ENCODE measurements at regions not wholly inside any gene's neighbourhood (a gene's known extent, or its start where the extent isn't known, plus 50 kb on each side); places are given as distances from the start of the nearest gene placed in this dataset.

DNA sequence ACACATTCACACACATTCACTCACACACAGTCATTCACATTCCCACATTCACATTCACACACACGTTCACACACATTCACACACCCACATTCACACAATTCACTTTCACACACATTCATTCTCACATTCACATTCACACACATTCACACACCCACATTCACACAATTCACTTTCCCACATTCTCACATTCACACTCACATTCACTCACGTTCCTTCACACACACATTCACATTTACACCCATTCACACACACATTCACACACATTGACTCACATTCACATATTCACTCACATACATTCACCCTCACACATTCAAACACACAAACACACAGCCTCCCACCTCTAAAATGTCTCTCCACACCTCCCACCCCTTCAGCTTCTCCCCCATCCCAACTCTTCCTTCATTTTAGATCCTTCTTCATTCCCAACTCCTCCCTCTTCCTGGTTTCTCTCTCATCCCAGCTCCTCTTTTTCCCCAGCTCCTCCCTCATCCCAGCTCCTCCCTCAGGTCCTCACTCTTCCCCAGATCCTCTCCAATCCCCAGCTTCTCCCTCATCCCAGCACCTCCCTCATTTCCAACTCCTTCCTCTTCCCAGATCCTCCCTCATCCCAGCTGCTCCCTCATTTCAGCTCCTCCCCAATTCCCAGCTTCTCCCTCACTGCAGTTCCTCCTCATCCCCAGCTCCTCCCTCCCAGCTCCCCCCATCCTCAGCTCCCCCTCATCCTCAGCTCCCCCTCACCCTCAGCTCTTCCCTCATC is 111.0 kb downstream of the FAM53A start:
- POLR2A ChIA-PET: interaction anchor here in 1 of 2 donors (0.6 to 0.7 kb wide), 2 partner anchors 216 to 563 kb away, joined by 4 to 6 read pairs; no protein-coding TSS in a partner anchor
- no peaks in the 10 kb centered on the region for H3K9me3 ChIP-seq
- Mint-ChIP-seq H3K27me3 (peaks cover 0 to 2% of the 10 kb centered on the region in 2 donors), H3K4me1 (peaks cover 0 to 7% (median 3%) of the 10 kb centered on the region in 3 donors), H3K36me3 (no peaks in the 10 kb centered on the region), H3K9me3 (no peaks in the 10 kb centered on the region), H3K27ac (no peak overlapping the region), H3K4me3 (no peak overlapping the region)
- H3K27ac ChIP-seq (ENCODE audit: low read length): no peak overlapping the region
- ATAC-seq (replicated peaks in 1 of 4): no peak
- no peak for DNase-seq
- H3K36me3 ChIP-seq (ENCODE audit: control insufficient read depth in 2 of 2, extremely low read depth in 1 of 2, insufficient read depth in 1 of 2, low read length in 1 of 2): no peaks in the 10 kb centered on the region
- H3K4me1 ChIP-seq (ENCODE audit: control insufficient read depth in 1 of 2, extremely low read depth in 1 of 2, insufficient read depth in 2 of 2, low read length in 2 of 2): peaks cover 0 to 3% of the 10 kb centered on the region in 2 experiments
- H3K27me3 ChIP-seq (replicated peaks in 1 of 2; ENCODE audit: control insufficient read depth in 2 of 2, extremely low read depth in 1 of 2, insufficient read depth in 2 of 2, low read length in 1 of 2): peaks cover 0 to 19% of the 10 kb centered on the region in 2 experiments
- CTCF ChIA-PET: no interaction called here
- 51% methylated on average over 2 of the region's 2 CpGs for WGBS (ENCODE audit: insufficient coverage)
- no peak overlapping the region for H3K4me3 ChIP-seq (ENCODE audit: control insufficient read depth in 1 of 2, extremely low read depth in 1 of 2, low read length in 1 of 2)

DNA sequence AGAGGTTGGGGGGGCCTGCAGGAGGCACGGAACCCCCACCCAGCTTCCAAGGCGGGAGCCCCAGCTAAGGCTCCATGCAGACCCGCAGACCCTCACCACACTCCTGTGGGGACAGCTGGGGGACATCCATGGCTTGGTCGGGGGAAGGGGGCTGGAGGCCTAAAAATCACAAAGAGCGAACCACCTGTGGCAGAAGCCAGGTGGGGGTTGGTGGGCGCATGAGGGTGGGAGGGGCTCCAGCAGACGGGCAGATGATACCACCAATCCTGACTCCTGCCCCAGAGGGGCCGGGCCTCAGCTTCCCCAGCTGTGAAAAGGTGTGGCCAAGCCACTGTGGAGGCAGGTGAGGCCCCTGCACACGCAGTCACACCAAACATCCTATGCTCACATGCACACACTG is 111.6 kb downstream of the FAM53A start:
- peaks cover 0 to 2% of the 10 kb centered on the region in 2 donors for H3K27me3 Mint-ChIP-seq
- ChIA-PET CTCF (no interaction called here), POLR2A (no interaction called here)
- no peaks in the 10 kb centered on the region for H3K36me3 Mint-ChIP-seq
- no peaks in the 10 kb centered on the region for H3K9me3 Mint-ChIP-seq
- DNase-seq: no peak
- peak in 1 of 4 experiments; percentile 14 for ATAC-seq (replicated peaks in 1 of 4)
- no peaks in the 10 kb centered on the region for H3K9me3 ChIP-seq
- H3K27ac ChIP-seq (ENCODE audit: low read length): no peak overlapping the region
- H3K4me1 ChIP-seq (ENCODE audit: control insufficient read depth in 1 of 2, extremely low read depth in 1 of 2, insufficient read depth in 2 of 2, low read length in 2 of 2): peaks cover 0 to 5% of the 10 kb centered on the region in 2 experiments
- H3K27me3 ChIP-seq (replicated peaks in 1 of 2; ENCODE audit: control insufficient read depth in 2 of 2, extremely low read depth in 1 of 2, insufficient read depth in 2 of 2, low read length in 1 of 2): peaks cover 0 to 25% of the 10 kb centered on the region in 2 experiments
- H3K4me3 Mint-ChIP-seq: no peak overlapping the region
- no peaks in the 10 kb centered on the region for H3K36me3 ChIP-seq (ENCODE audit: control insufficient read depth in 2 of 2, extremely low read depth in 1 of 2, insufficient read depth in 1 of 2, low read length in 1 of 2)
- H3K27ac Mint-ChIP-seq: no peak overlapping the region
- peaks cover 0 to 7% (median 3%) of the 10 kb centered on the region in 3 donors for H3K4me1 Mint-ChIP-seq
- WGBS (ENCODE audit: insufficient coverage): 90% methylated on average over 1 of the region's 9 CpGs
- no peak overlapping the region for H3K4me3 ChIP-seq (ENCODE audit: control insufficient read depth in 1 of 2, extremely low read depth in 1 of 2, low read length in 1 of 2)

DNA sequence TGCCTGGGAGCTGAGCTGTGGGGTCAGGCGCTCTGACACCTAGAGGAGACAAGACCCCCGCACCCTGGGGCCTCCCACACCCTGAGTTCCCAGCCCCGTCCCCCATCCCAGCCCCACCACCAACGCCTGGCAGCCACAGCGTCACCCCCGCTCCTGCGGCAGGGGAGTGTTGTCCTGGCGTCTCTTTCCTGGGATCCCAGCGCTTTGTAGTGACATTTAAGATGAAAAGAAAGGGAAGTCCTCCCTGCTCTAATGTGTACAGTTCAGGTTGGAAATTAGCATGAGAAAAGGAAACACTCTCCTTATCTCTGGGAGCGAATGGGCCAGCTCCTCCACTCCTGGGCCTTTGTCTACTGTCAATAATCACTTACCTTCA is 112.1 kb downstream of the FAM53A start:
- peaks cover 0 to 7% (median 3%) of the 10 kb centered on the region in 3 donors for H3K4me1 Mint-ChIP-seq
- H3K36me3 Mint-ChIP-seq: no peaks in the 10 kb centered on the region
- H3K27ac Mint-ChIP-seq: no peak overlapping the region

DNA sequence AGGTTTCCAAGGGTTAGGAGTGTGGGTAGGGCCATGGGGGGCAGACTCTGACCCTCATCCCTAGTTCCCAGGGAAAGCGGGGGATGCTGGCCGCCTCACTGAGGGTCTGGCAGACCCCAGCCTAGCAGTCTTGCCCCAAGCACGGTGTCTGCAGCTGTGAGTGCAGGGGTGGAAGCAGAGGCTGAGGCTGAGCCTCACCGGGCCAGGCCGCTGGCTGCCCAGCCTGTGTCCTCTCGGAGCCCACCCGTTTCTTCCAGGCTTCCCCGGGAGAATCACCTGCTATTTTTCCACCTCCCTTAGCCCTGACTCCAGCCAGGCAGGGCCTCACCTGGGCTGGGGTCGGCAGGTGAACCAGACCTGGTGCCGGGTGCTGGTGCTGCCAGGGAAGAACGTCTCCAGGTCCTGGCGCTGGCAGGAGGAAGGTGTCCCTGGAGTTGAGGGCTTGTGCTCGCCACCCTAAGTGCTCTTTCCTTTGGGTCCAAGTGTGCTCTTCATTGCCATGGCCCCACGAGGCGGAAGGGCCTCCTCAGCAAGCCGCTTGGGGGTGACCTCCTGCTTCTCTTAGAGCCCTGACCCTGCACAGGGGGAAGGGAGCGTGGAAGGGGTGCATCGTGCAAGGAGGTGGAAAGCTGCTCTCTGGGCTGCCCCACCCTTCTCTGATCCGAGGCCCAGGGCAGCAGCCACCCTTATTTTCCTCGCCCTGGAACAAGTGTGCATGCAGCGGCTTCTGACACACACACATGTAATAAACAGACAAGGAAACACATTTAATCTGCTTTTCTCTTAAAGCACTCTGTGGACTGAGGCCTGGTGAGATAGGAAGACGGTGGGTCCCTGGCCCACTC is 112.7 kb downstream of the FAM53A start:
- ChIA-PET CTCF (no interaction called here), POLR2A (no interaction called here)
- no peak overlapping the region for H3K27ac Mint-ChIP-seq
- H3K36me3 Mint-ChIP-seq: no peaks in the 10 kb centered on the region
- H3K9me3 Mint-ChIP-seq: no peaks in the 10 kb centered on the region
- 77% methylated on average over 20 of the region's 22 CpGs for WGBS (ENCODE audit: insufficient coverage)
- no peaks in the 10 kb centered on the region for H3K36me3 ChIP-seq (ENCODE audit: control insufficient read depth in 2 of 2, extremely low read depth in 1 of 2, insufficient read depth in 1 of 2, low read length in 1 of 2)
- H3K9me3 ChIP-seq: no peaks in the 10 kb centered on the region
- ATAC-seq (replicated peaks in 1 of 4): no peak
- DNase-seq: no peak
- H3K4me1 ChIP-seq (ENCODE audit: control insufficient read depth in 1 of 2, extremely low read depth in 1 of 2, insufficient read depth in 2 of 2, low read length in 2 of 2): peaks cover 0 to 12% of the 10 kb centered on the region in 2 experiments
- H3K4me1 Mint-ChIP-seq: peaks cover 0 to 7% (median 2%) of the 10 kb centered on the region in 3 donors
- peaks cover 0 to 34% of the 10 kb centered on the region in 2 experiments for H3K27me3 ChIP-seq (replicated peaks in 1 of 2; ENCODE audit: control insufficient read depth in 2 of 2, extremely low read depth in 1 of 2, insufficient read depth in 2 of 2, low read length in 1 of 2)
- no peak overlapping the region for H3K4me3 Mint-ChIP-seq
- H3K27me3 Mint-ChIP-seq: peaks cover 0 to 2% of the 10 kb centered on the region in 2 donors
- no peak overlapping the region for H3K27ac ChIP-seq (ENCODE audit: low read length)
- H3K4me3 ChIP-seq (ENCODE audit: control insufficient read depth in 1 of 2, extremely low read depth in 1 of 2, low read length in 1 of 2): no peak overlapping the region

More for the DNA sequence above, 112.1 kb downstream of the FAM53A start:
- peaks cover 0 to 31% of the 10 kb centered on the region in 2 experiments for H3K27me3 ChIP-seq (replicated peaks in 1 of 2; ENCODE audit: control insufficient read depth in 2 of 2, extremely low read depth in 1 of 2, insufficient read depth in 2 of 2, low read length in 1 of 2)
- H3K9me3 ChIP-seq: no peaks in the 10 kb centered on the region
- ATAC-seq (replicated peaks in 1 of 4): no peak
- POLR2A ChIA-PET: no interaction called here
- Mint-ChIP-seq H3K27me3 (peaks cover 0 to 2% of the 10 kb centered on the region in 2 donors), H3K4me3 (no peak overlapping the region), H3K9me3 (no peaks in the 10 kb centered on the region)
- H3K36me3 ChIP-seq (ENCODE audit: control insufficient read depth in 2 of 2, extremely low read depth in 1 of 2, insufficient read depth in 1 of 2, low read length in 1 of 2): no peaks in the 10 kb centered on the region
- 86% methylated on average over 1 of the region's 10 CpGs for WGBS (ENCODE audit: insufficient coverage)
- CTCF ChIA-PET: no interaction called here
- no peak overlapping the region for H3K4me3 ChIP-seq (ENCODE audit: control insufficient read depth in 1 of 2, extremely low read depth in 1 of 2, low read length in 1 of 2)
- H3K4me1 ChIP-seq (ENCODE audit: control insufficient read depth in 1 of 2, extremely low read depth in 1 of 2, insufficient read depth in 2 of 2, low read length in 2 of 2): peaks cover 0 to 8% of the 10 kb centered on the region in 2 experiments
- H3K27ac ChIP-seq (ENCODE audit: low read length): no peak overlapping the region
- DNase-seq: no peak

GRCh38 chr4:1570291-1571164 is 113.6 kb downstream of the FAM53A start:
- Histone ChIP-seq H3K36me3 (ENCODE audit: control insufficient read depth in 2 of 2, extremely low read depth in 1 of 2, insufficient read depth in 1 of 2, low read length in 1 of 2) (no peaks in the 10 kb centered on the region), H3K4me3 (ENCODE audit: control insufficient read depth in 1 of 2, extremely low read depth in 1 of 2, low read length in 1 of 2) (no peak overlapping the region), H3K9me3 (no peaks in the 10 kb centered on the region), H3K4me1 (ENCODE audit: control insufficient read depth in 1 of 2, extremely low read depth in 1 of 2, insufficient read depth in 2 of 2, low read length in 2 of 2) (peaks cover 0 to 18% of the 10 kb centered on the region in 2 experiments), H3K27me3 (replicated peaks in 1 of 2; ENCODE audit: control insufficient read depth in 2 of 2, extremely low read depth in 1 of 2, insufficient read depth in 2 of 2, low read length in 1 of 2) (peaks cover 0 to 41% of the 10 kb centered on the region in 2 experiments), H3K27ac (ENCODE audit: low read length) (no peak overlapping the region)
- no peaks in the 10 kb centered on the region for H3K36me3 Mint-ChIP-seq
- no peaks in the 10 kb centered on the region for H3K9me3 Mint-ChIP-seq
- H3K4me3 Mint-ChIP-seq: no peak overlapping the region
- ATAC-seq (replicated peaks in 1 of 4) (no peak), DNase-seq (no peak)
- H3K27me3 Mint-ChIP-seq: peaks cover 3 to 5% of the 10 kb centered on the region in 2 donors
- ChIA-PET POLR2A (no interaction called here), CTCF (interaction anchor here (0.5 to 0.6 kb wide), 3 partner anchors 8 to 92 kb away, joined by 3 to 4 read pairs (median 3); no protein-coding TSS in a partner anchor)
- WGBS (ENCODE audit: insufficient coverage): 73% methylated on average over 20 of the region's 25 CpGs
- H3K27ac Mint-ChIP-seq: no peak overlapping the region
- H3K4me1 Mint-ChIP-seq: peaks cover 3 to 14% (median 3%) of the 10 kb centered on the region in 3 donors
